GM12801 (cell line): ENCODE measurements at regions not wholly inside any gene's neighbourhood (a gene's known extent, or its start where the extent isn't known, plus 50 kb on each side); places are given as distances from the start of the nearest gene placed in this dataset.

ENCODE experiments used
- TF ChIP-seq, protein P1 (sequence below): IDR thresholded peaks from one replicate; pipeline ENCODE4 v1.5.1; 2011; ENCODE audit warnings: control low read depth; ENCODE audit not compliant: insufficient read length; ENCODE audit errors: extremely low read depth

DNA sequence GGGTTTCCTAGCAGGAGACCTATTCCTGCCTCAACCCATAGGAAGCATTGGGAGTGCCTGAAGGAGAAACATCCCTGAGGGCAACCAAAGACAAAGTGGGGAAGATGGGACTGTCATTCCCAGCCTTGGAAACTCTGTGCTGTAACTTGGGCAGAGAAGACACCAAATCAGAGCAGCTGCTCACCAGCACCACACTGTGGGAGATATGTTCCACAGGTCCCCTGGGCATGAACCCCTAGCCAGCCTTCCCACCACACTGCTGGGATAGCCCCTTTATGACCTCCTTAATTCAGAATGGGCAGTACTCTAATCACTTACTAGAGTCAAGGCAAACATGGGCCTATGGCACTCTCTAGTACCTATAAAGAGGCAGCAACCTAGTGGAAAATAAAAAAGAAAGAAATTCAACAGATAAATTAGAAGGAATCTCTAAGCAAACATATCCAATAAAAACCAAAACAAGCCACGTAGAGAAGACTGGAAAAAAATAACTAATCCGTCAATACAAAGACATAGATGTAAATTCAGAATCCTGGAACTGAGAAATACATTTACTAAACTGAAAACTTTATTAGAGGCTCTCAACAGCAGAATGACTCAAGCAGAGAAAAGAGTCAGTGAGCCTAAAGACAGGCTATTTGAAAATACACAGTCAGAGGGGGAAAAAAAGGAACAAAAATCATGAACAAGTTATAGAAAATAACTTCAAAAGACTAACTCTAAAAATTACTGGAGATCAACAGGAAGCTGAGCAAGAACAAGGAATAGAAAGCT lies 878.4 kb upstream of the FRG1 start:
- TF ChIP-seq, protein P1, sequence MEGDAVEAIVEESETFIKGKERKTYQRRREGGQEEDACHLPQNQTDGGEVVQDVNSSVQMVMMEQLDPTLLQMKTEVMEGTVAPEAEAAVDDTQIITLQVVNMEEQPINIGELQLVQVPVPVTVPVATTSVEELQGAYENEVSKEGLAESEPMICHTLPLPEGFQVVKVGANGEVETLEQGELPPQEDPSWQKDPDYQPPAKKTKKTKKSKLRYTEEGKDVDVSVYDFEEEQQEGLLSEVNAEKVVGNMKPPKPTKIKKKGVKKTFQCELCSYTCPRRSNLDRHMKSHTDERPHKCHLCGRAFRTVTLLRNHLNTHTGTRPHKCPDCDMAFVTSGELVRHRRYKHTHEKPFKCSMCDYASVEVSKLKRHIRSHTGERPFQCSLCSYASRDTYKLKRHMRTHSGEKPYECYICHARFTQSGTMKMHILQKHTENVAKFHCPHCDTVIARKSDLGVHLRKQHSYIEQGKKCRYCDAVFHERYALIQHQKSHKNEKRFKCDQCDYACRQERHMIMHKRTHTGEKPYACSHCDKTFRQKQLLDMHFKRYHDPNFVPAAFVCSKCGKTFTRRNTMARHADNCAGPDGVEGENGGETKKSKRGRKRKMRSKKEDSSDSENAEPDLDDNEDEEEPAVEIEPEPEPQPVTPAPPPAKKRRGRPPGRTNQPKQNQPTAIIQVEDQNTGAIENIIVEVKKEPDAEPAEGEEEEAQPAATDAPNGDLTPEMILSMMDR: no peak

DNA sequence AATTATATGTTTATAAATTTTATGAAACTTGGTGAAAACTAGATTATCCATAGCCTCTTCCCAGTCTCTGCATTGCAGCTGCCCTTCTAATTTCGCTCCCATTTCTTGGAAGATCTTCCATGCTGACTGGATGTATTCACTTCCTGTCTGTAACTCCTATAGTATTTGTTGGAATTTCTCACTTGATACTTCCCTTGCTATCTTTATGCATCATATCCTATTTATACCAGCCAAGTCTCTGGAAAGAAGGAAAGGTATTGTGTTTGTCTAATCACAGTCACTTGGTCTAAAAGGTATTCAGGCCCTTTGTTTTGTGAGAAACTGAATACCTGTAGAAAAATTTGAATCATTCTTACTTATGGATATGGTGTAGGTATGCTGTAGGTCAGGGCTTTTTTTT lies 870.9 kb upstream of the FRG1 start:
- TF ChIP-seq, protein P1: no peak

GRCh38 chr4:189071241-189071640 lies 869.4 kb upstream of the FRG1 start:
- TF ChIP-seq, protein P1: no peak

DNA sequence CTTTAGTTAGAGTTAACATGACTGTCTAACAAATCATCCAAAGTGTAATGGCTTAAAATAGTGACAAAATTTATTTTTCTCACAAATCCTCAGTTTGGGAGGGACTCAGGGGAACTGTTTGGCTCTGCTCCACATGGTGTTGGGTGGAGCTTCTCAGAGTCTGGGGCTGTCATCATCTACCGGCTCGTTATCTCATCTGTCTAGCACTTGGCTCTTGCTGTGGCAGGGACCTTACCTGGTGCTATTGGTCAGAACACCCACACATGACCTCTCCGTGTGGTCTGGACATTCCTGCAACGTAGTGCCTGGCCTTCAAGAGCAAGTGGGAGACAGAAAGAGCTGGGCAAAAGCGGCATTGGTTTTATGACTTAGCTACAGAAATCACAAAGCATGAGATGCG lies 866.9 kb upstream of the FRG1 start:
- TF ChIP-seq, protein P1: no peak

GRCh38 chr4:189081826-189082225 lies 858.8 kb upstream of the FRG1 start:
- TF ChIP-seq, protein P1: no peak

DNA sequence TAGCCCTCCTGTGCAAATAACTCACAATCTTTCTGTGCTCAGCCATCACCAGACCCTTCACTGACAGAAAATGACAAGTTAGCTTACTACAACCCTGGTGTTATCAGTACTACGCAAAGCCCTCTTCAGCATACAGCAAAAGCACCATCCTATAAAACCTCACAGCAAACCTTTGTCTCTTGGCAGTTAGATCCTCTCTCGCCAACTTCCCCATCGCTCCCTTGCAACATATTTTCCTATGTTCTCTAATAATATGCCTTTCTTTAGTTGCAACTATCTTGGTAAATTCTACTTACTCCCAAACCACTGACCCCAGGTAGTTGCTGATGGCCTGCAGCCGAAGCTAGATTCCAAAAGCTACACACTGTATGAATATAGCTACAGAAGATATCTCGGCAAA lies 856.9 kb upstream of the FRG1 start:
- TF ChIP-seq, protein P1: no peak

DNA sequence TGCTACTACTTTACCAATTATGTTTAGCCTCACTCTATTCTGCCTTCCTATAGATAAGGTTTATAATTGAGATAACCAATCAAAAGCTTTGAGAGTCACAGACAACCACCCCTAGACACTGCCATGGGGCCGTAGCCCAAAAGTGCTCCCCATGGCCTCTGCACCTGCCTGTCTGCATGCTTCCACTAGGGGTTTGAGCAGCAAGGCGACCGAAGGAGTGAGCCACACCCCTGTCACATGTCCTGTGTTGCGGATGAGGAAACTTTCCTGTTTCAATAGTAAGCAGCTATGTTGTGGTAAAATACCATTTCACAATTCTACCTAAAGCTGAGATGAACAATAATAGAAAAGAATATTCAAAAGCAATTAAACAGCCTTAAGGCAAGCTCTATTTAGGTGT lies 856.0 kb upstream of the FRG1 start:
- TF ChIP-seq, protein P1: no peak
